DMS 273 (cell line): ENCODE measurements at regions not wholly inside any gene's neighbourhood (a gene's known extent, or its start where the extent isn't known, plus 50 kb on each side); places are given as distances from the start of the nearest gene placed in this dataset.
"Not testable (repeated sequence)": the region's sequence is repeated elsewhere in the genome, so short reads cannot be mapped to it uniquely, and the experiment has no call there.

Experiments
- DNase-seq: peaks from one replicate; lab custom pipeline; 2025; ENCODE audit not compliant: unreplicated experiment; lab: John Stamatoyannopoulos, UW

- no peak for DNase-seq
These were observed 138.6 kb upstream of the RASA1 start for GRCh38 chr5:87129046-87129445.

- DNase-seq: no peak
These were observed 135.0 kb upstream of the RASA1 start for GRCh38 chr5:87132696-87133095.

GRCh38 chr5:87134513-87134912 is 133.2 kb upstream of the RASA1 start:
- not testable (repeated sequence) for DNase-seq

DNA sequence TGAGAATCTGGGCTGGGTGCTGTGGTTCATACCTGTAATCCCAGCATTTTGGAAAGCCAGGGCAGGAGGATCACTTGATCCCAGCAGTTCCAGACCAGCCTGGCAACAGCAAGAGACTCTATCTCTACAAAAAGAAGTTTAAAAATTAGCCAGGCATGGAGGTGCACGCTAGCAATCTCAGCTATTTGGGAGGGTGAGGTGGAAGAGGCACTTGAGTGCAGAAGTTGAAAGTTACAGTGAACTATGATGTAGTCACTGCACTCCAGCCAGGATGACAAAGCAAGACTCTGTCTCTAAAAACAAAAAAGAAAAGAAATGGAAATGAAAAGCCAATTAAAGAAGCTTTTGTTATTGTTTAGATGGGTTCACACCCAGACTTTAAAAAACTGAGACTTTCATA is 131.6 kb upstream of the RASA1 start:
- DNase-seq: no peak

DNA sequence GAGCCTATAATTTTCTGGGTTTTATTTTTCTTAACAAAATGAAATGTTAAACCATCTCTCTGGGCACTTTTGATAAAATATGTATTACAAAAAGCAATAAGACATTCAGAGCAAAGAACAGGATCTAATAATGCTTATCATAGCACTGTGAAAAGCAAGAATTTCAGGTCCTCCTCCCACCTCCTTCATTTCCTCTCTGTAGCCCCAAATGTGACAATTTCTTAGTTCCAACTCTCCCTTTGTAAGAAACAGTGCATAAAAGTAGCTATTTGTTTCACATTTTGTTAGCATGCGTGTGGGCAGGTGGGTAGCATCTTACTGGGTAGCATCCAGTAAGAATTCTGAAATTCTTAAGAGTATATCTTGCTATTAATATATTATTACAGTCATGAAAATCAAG is 130.9 kb upstream of the RASA1 start:
- DNase-seq: no peak

- no peak for DNase-seq
These were observed 130.4 kb upstream of the RASA1 start for GRCh38 chr5:87137283-87137682.

DNA sequence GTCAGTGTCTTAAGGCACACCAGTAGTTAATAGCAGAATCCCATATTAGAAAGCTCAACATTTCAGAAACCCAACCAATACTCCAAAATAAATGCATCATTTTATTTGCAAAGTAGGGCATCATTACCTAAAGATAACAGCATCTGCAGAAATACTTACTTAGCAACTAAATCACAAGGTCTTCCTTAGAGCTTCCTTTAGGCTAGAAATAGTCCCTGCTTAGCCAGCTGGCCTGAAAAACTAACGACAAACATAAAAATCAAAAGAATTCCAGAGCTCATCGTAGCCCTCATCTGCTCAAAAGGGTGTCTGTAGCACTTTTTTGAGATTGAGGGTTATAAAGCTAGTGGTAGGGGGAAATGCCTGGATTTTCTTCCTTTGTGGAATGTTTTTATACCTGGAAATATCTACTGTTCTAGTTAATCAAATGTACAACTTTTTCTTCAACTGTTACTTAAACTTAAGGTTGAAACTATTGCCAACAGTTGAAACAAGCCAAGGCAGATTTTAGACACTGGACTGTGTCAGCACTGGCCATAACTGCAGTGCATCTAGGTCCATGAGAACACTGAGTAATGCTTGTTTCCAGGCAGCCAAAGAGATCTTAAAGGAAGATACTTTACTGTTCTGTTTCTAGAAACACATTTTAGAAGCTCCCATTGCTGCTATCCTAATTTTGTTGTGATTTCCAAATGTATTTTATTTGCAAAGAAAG is 129.4 kb upstream of the RASA1 start:
- DNase-seq: no peak

GRCh38 chr5:87139795-87140194 is 127.9 kb upstream of the RASA1 start:
- DNase-seq: no peak

DNA sequence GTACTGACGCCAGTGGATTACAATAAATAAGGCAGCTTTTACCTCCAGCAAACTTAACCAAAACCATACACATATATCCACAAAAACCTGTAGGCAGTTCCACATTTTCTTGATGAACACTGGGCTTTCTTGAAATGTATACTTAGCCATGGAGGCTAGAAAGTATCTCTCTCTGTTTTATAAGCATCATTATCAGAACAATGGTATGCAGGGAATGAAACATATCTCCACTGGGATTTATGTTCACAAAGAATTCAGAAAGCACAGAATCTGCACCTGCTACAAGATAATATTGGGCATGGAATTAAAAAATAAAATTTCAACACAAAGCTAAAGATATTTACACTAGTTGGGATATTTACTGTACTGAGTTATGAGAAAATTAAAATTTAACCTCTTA is 126.1 kb upstream of the RASA1 start:
- DNase-seq: no peak

GRCh38 chr5:87145853-87146252 is 121.8 kb upstream of the RASA1 start:
- not testable (repeated sequence) for DNase-seq

DNA sequence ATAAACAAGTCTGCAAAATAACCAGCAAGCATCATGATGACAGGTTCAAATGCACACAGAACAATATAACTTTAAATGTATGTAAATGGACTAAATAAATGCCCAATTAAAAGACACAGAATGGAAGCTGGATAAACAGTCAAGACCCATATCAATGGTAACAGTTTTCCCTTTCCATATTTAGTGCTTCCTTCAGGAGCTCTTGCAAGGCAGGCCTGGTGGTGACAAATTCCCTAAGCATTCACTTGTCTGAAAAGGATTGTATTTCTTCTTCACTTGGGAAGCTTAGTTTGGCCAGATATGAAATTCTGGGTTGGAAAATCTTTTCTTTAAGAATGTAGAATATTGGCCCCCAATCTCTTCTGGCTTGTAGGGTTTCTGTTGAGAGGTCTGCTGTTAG is 120.2 kb upstream of the RASA1 start:
- no peak for DNase-seq

DNA sequence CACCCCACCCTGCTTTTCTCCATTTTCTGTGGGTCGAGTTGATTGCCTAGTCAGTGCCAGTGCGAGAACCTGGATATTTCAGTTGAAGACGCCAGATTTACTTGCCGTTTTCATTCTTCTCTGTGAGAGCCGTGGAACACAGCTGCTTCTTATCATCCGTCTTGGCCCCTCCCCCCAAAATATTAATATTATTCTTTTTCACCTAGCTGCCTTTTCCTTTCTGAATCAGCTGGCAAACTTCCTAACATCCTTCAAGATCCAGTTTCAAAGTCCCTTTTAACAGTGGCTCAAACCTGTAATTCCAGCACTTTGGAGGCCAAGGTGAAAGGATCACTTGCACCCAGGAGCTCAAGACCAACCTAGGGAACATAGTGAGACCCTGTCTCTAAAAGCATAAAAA is 117.1 kb upstream of the RASA1 start:
- no peak for DNase-seq

DNA sequence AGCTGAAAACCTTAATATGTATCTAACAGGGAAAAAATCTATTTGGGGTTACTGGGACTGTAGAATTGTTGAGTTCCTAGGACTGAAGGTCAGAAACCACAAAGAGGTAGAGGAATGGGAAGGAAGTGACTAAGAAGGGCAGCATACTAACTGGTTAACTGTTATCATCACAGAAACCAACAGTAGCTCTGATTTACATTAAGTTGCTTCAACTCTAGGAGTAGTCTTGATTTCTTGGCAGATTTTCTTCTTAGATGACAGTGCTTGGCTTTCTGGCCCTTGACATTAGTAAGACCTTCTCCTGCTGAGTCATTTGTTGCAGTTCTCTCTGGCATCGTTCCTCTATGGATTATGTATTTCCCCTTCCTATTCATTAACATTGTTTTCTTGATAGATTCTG is 116.1 kb upstream of the RASA1 start:
- DNase-seq: no peak

- DNase-seq: no peak
These were observed 114.8 kb upstream of the RASA1 start for GRCh38 chr5:87152886-87153285.

DNA sequence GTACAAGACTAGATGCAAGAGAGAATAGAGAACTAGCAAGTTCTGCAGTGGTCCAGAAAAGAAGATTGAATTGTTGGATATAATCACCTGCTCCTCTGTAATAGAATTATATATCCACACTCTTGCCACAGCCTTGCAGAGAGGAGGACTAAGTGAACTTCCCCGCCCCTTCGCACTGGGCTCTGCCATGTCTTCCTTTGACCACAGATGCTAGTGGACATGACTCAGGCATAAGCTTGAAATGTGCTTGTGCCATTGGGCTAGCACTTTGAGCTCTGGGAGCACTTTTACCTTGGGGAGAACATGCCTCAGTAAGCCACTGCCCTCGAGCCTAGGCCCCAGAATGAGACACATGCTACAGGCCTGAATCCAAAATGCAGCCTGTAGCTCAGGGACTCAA is 113.5 kb upstream of the RASA1 start:
- no peak for DNase-seq

- DNase-seq: no peak
These were observed 112.6 kb upstream of the RASA1 start for GRCh38 chr5:87155106-87155505.

GRCh38 chr5:87156631-87157030 is 111.1 kb upstream of the RASA1 start:
- no peak for DNase-seq

DNA sequence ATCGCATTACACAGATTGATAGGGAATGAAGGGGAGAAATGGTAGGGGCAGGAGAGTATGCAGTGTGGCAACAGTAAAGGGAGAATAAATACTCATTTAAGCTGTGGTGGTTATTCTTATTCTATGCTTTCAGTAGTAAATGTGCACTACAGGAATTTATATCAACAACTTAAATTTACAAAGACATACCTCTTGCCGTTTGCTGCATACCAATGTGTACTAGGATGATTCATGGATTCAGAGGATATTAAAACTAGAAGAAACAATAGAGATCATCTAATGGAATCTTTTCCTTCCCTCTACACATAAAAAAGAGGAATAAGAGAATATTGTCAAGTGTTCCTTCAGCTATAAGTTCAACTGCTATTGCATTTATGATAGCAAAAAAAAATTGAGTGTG is 103.3 kb upstream of the RASA1 start:
- DNase-seq: no peak

DNA sequence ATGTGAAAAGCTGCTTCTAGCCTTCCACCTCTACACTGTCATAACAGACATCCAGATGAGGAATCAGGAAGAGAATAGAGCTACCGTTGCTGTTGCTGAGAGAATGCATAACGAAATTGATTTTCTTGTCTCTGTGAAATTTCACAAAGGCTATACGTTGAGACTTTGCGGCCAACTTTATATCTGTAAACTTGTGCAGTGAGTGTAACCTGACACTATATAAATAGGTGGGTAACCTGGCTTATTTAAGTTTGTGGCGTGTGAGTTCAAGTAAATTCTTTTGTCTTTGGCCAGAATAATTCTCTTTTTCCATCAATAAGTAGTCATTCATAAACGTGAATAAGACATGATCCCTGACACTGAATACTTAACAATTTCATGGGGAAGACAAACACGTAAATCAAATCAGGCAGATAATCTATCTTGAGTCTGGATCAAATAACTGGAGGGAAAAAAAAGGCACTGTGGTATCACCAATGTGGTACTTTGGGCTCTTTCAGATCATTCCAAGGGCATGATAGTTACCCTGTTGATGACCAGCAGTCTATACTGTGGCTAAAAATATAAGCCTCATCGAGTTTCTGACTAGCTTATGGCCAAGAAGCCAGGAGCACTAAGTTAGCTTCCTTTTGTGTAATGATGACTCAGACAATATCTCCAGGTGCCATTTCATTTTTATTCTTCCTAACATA is 98.2 kb upstream of the RASA1 start:
- DNase-seq: no peak

DNA sequence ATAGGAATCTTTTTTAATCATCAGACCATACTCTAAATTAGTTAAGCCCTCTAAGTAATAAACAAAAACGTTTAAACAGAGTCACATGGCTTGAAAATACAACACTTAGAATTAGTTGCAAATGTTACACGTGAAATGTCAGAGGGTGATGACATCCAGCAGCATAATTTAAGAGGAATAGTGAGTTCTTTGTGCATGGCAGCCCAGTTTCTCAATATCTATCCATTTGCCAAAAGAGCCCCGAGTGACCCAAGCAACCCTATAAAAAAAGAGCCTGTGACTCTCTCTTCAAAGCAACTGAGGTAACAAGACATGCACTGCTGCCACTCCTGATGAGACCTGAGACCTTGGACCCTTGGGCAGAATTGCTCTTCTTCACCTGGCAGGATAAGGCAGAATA is 96.9 kb upstream of the RASA1 start:
- no peak for DNase-seq

GRCh38 chr5:87182649-87183048 is 85.0 kb upstream of the RASA1 start:
- DNase-seq: no peak

DNA sequence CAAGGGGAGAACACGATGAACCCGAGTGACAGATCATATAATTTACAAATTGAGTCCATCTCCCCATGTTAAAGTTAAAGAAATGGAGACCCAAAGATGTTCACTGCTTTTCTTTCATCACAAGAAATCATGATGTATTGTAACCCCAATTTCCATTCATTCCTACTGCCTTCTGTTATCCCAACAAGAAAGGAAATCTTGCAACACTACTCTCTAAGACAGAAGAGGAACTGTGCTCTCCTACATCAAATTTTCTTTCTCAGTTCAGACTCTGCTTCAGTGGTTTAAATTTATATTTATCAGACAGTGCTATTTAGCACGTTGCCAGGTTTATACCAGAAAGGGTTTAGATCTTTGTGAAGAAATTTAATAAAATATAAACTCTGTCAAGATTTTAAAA is 83.8 kb upstream of the RASA1 start:
- DNase-seq: no peak

DNA sequence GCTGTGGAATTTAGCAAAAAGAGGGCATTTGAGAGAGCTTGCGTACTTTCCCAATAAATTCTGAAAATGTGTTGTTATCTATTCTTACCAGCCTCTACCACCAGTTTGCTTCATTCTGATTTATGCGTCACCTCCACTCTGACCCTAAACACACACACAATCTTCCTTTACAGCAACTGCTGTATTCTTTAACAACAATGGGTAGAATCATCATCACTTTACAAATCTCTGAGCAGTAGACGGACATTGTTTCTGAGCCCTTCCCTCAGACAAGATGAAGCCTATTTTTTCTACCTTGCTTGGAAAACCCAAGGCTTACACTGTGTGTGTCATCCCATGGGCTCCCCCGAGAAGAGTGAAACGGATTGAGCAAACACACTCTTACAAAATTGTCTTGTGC is 83.1 kb upstream of the RASA1 start:
- no peak for DNase-seq
